HG02981 (cell line): ENCODE measurements at regions not wholly inside any gene's neighbourhood (a gene's known extent, or its start where the extent isn't known, plus 50 kb on each side); places are given as distances from the start of the nearest gene placed in this dataset.

Source experiments
- ATAC-seq: cut with Tn5 transposase; IDR thresholded peaks from one replicate; pipeline ENCODE4 v1.9.1; 2021; ENCODE audit warnings: mild to moderate bottlenecking, moderate library complexity; ENCODE audit not compliant: unreplicated experiment

DNA sequence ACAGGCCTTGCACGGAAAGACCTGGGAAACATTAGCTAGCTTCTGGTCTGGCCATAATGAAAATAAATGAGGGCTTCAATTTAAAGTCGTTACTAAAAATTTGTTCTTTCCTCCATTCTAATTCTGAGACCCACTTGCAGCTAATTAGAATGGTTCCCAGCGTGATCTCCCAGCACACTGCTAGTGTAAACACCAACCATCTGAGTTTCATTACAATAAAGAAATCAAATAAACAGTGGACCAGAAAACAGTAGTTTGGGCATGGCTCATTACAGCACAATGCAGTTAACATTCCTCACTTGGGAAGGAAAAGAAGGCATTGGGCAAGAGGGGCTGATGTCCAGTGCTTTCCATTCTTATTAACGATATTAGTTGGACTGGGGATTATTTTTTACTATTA lies 410.9 kb upstream of the SOX9 start:
- no peak for ATAC-seq

- no peak for ATAC-seq
Measured at GRCh38 chr17:71710816-71711215, 410.0 kb upstream of the SOX9 start.

DNA sequence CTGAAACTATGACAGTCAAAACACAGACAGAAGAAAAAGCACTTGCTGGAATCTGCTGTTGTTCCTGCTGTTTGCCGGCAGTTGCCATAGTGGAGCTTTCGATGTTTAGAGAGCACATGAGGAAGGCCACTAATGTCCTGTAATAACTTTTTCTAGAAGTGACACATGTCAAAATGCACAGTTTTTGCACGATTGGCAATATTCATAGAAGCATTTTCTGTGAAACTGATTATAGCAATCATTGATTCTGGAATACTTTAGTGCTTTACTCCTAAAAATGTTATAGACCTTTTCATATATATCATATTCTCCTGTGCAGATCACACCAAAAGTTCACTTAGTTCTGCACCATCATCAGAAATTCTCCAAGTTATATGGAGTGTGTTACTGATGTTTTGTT lies 407.0 kb upstream of the SOX9 start:
- no peak for ATAC-seq

GRCh38 chr17:71724339-71724738 lies 396.5 kb upstream of the SOX9 start:
- no peak for ATAC-seq

DNA sequence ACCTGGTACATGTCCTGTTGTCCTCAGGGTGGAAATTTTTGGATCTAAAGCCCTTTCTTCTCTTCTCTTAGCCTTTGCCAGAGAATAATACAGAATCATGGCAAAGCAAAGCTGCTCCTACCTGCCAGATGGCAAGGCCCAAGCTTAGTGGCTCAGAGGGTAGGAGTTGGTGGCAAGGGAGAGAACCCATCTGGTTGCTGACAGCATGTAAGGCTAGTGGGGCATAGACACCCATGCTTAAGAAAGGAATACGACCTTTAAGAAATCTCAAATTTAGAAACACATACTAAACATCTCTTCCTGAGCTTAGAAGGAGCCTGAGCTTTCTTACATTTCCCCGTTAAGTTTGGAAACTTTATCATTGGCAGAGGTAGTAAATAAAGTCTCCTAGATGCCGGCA lies 395.0 kb upstream of the SOX9 start:
- ATAC-seq = no peak

DNA sequence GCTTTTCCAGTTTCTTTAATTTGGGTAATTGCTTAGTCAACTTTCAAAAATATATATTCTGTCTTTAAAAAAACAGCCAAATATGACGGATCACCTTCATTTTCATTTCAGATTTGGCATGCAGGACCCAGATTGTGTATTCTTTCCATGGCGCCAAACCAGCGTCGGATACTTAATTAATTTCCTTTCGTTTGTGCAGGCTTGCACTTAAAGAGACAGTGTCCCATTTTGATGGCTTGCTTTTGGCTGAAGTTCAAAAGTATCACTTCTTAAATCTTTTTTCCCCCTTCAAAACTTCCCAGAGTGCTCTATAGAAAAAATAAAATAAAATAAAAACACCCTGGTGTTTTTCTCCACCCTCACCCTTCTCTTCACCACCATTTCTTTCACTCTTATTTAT lies 394.5 kb upstream of the SOX9 start:
- ATAC-seq = no peak

GRCh38 chr17:71727292-71727691 lies 393.5 kb upstream of the SOX9 start:
- ATAC-seq = no peak

GRCh38 chr17:71727723-71728122 lies 393.1 kb upstream of the SOX9 start:
- no peak for ATAC-seq

DNA sequence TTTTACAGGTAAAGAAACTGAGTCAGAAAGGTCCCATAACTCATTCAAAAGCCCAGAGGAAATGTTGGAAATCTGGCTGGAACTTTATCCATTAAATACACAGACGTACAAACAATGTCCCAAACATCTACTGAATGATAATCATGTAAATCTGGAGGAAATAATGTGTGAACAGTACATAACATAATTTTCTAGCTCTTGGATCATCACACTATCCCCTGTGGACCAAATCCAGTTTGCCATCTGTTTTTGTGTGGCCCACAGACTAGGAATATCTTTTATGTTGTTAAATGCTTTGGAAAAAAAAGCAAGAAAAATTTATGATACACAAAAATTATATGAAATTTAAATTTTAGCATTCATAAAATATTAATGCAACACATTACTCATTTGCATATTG lies 389.9 kb upstream of the SOX9 start:
- no peak for ATAC-seq

- ATAC-seq = no peak
Measured at GRCh38 chr17:71735893-71736292, 384.9 kb upstream of the SOX9 start.

- no peak for ATAC-seq
Measured at GRCh38 chr17:71740866-71741265, 380.0 kb upstream of the SOX9 start.

DNA sequence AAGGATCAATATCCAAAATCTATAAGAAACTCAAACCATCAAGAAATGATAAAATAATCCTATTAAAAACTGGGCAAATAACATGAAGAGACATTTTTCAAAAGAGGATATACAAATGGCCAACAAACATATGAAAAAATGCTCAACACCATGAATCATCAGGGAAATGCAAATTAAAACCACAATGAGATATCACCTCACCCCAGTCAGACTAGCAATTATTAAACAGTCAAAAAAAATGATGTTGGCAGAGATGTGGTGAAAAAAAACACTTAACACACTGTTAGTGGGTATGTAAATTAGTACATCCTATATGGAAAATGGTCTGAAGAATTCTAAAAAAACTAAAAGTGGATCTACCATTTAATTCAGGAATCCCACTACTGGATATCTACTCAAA lies 379.0 kb upstream of the SOX9 start:
- no peak for ATAC-seq

- ATAC-seq = no peak
Measured at GRCh38 chr17:71748872-71749271, 371.9 kb upstream of the SOX9 start.

DNA sequence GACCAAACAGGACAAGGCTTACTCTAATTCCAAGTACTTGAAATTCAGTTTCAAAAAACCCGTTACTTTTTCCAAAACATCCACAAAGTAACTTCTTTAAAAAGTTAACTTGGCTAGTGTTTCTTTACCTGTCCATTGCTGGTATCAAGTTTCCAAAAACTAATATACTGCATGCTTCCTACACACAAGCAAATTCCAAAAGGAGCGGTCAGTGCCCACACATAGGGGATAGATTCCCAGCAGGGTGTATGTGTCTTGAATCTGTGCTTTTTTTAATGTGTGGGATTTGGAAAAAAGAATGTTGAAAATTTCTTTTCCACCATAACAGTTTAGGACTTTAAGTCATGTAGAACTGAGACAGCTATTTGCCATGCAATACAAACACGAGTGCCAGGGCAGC lies 367.8 kb upstream of the SOX9 start:
- ATAC-seq = no peak

GRCh38 chr17:71757156-71757555 lies 363.7 kb upstream of the SOX9 start:
- no peak for ATAC-seq

DNA sequence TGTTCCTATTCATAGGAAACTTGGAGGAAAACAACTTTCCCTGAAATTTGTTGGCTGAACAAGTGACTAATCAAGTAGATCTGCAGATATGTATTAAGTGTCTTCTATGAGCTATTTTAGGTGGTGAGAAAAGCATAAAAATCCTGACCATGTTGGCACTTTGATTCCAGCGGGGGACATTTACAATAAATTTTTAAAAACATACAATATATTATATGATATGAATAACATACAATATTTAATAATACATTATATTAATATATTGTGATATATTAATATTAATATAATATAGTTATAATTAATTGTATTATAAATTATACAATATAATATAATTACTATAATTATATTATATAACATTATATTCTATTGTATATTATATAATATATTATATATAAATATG lies 362.9 kb upstream of the SOX9 start:
- ATAC-seq = no peak

- ATAC-seq = no peak
Measured at GRCh38 chr17:71759422-71760060, 361.3 kb upstream of the SOX9 start.

GRCh38 chr17:71760062-71760720 lies 360.6 kb upstream of the SOX9 start:
- ATAC-seq = no peak

DNA sequence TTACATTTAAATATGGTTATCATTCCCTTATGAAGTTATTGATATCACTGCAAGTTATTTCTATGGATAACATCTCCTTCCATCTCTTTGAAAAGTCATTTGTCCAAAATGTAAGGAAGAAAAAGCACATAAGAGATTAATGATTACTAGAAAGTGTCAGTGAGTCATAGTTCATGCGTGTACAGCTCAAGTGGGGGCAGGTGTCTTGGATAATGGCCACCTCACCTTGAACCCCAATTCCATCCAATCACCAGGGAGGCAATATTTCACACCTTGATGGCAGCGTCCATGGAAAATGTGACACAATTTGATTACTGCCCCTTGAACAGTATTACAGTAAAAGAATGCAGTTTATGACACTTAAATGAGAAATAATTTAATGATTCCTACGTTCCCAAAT lies 358.3 kb upstream of the SOX9 start:
- ATAC-seq = no peak

DNA sequence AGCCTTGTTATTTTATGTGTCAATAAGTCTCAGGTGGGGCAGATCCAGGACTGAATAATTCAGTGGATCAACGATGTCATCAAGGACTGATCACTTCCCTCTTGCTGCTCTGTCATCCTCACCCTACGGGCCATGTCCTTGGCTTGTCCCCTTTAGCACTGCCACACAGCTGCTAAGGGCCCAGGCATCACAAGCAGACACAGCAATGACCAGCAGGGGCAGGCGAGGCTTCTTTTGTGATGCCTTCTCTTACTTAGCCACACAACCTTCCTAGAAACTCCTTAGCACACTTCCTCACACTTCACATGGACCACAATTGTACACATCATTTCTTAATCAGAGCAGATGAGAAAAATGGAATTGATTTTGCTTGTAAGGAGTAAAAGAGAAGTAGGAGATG lies 356.3 kb upstream of the SOX9 start:
- no peak for ATAC-seq

DNA sequence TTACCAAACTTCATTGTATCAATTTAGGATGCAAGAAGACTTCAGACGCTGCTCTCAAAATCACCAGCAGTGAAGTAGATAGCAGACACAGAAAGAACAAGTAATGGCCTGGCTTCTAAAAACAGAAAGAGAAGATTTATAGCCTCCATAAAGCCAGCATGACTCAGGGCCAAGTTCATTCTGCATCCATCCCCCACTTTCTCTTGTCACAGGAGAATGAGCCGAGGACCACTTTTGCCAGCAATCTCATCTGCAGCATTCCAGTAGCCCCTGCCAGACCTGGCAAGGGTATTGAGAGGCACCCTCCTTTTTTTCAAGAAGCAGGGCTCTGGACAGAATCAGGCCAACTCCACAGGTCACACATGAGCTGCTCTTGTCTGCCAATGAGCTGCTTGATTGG lies 355.4 kb upstream of the SOX9 start:
- no peak for ATAC-seq

GRCh38 chr17:71769850-71770249 lies 351.0 kb upstream of the SOX9 start:
- ATAC-seq = no peak

GRCh38 chr17:71777048-71777640 lies 343.7 kb upstream of the SOX9 start:
- no peak for ATAC-seq
